ENCODE measurements at regions not wholly inside any gene's neighbourhood (a gene's known extent, or its start where the extent isn't known, plus 50 kb on each side); places are given as distances from the start of the nearest gene placed in this dataset.

- Histone ChIP-seq H3K4me1 (ENCODE audit: control extremely low read depth in 1 of 4, control insufficient read depth in 4 of 4, insufficient read depth in 4 of 4, low read length in 3 of 4) (no peaks in the 10 kb centered on the region), H3K27ac (ENCODE audit: insufficient read depth in 1 of 2, low read depth in 1 of 2, low read length in 2 of 2, poor library complexity in 1 of 2, severe bottlenecking in 2 of 2) (no peak overlapping the region), H3K36me3 (ENCODE audit: control insufficient read depth in 4 of 4, insufficient read depth in 4 of 4, low read length in 3 of 4) (no peaks in the 10 kb centered on the region), H3K27me3 (replicated peaks in 2 of 5; ENCODE audit: control insufficient read depth in 4 of 5, insufficient read depth in 5 of 5, low read length in 4 of 5) (no peaks in the 10 kb centered on the region), H3K9me3 (ENCODE audit: control extremely low read depth in 1 of 5, control insufficient read depth in 4 of 5, insufficient read depth in 2 of 5, low read depth in 1 of 5, low read length in 4 of 5) (peaks cover 0 to 5% (median 0%) of the 10 kb centered on the region in 5 experiments), H3K4me3 (ENCODE audit: control insufficient read depth in 1 of 7, extremely low read depth in 1 of 7, insufficient read depth in 4 of 7, low read depth in 2 of 7, low read length in 6 of 7) (no peak overlapping the region)
- DNase-seq = no peak
- POLR2A ChIA-PET = no interaction called here
- CTCF ChIA-PET = no interaction called here
- WGBS (ENCODE audit: insufficient coverage) = 100% methylated on average over 1 of the region's 1 CpG
These were observed 583.7 kb downstream of the SLITRK1 start for GRCh38 chr13:83298617-83299016.

- H3K4me3 ChIP-seq (ENCODE audit: control insufficient read depth in 1 of 7, extremely low read depth in 1 of 7, insufficient read depth in 4 of 7, low read depth in 2 of 7, low read length in 6 of 7) = no peak overlapping the region
- WGBS (ENCODE audit: insufficient coverage) = 87% methylated on average over 4 of the region's 8 CpGs
- H3K4me1 ChIP-seq (ENCODE audit: control extremely low read depth in 1 of 4, control insufficient read depth in 4 of 4, insufficient read depth in 4 of 4, low read length in 3 of 4) = no peaks in the 10 kb centered on the region
- peaks cover 0 to 5% (median 0%) of the 10 kb centered on the region in 5 experiments for H3K9me3 ChIP-seq (ENCODE audit: control extremely low read depth in 1 of 5, control insufficient read depth in 4 of 5, insufficient read depth in 2 of 5, low read depth in 1 of 5, low read length in 4 of 5)
- DNase-seq = no peak
- H3K36me3 ChIP-seq (ENCODE audit: control insufficient read depth in 4 of 4, insufficient read depth in 4 of 4, low read length in 3 of 4) = no peaks in the 10 kb centered on the region
- POLR2A ChIA-PET = no interaction called here
- CTCF ChIA-PET = no interaction called here
- H3K27me3 ChIP-seq (replicated peaks in 2 of 5; ENCODE audit: control insufficient read depth in 4 of 5, insufficient read depth in 5 of 5, low read length in 4 of 5) = no peaks in the 10 kb centered on the region
- H3K27ac ChIP-seq (ENCODE audit: insufficient read depth in 1 of 2, low read depth in 1 of 2, low read length in 2 of 2, poor library complexity in 1 of 2, severe bottlenecking in 2 of 2) = no peak overlapping the region
These were observed 584.5 kb downstream of the SLITRK1 start for GRCh38 chr13:83297586-83298290.

- DNase-seq = no peak
These were observed 586.6 kb downstream of the SLITRK1 start for GRCh38 chr13:83295686-83296085.

GRCh38 chr13:83286737-83287136 is 595.5 kb downstream of the SLITRK1 start:
- peak in 1 of 3 donors; percentile 14 for DNase-seq
- ChIA-PET POLR2A (no interaction called here), CTCF (no interaction called here)
- no peaks in the 10 kb centered on the region for H3K4me1 ChIP-seq (ENCODE audit: control extremely low read depth in 1 of 4, control insufficient read depth in 4 of 4, insufficient read depth in 4 of 4, low read length in 3 of 4)
- no peak overlapping the region for H3K27ac ChIP-seq (ENCODE audit: insufficient read depth in 1 of 2, low read depth in 1 of 2, low read length in 2 of 2, poor library complexity in 1 of 2, severe bottlenecking in 2 of 2)
- H3K36me3 ChIP-seq (ENCODE audit: control insufficient read depth in 4 of 4, insufficient read depth in 4 of 4, low read length in 3 of 4) = no peaks in the 10 kb centered on the region
- H3K9me3 ChIP-seq (ENCODE audit: control extremely low read depth in 1 of 5, control insufficient read depth in 4 of 5, insufficient read depth in 2 of 5, low read depth in 1 of 5, low read length in 4 of 5) = no peaks in the 10 kb centered on the region
- H3K27me3 ChIP-seq (replicated peaks in 2 of 5; ENCODE audit: control insufficient read depth in 4 of 5, insufficient read depth in 5 of 5, low read length in 4 of 5) = no peaks in the 10 kb centered on the region
- H3K4me3 ChIP-seq (ENCODE audit: control insufficient read depth in 1 of 7, extremely low read depth in 1 of 7, insufficient read depth in 4 of 7, low read depth in 2 of 7, low read length in 6 of 7) = no peak overlapping the region

More at GRCh38 chr13:83295686-83296085, 586.6 kb downstream of the SLITRK1 start:
- H3K9me3 ChIP-seq (ENCODE audit: control extremely low read depth in 1 of 5, control insufficient read depth in 4 of 5, insufficient read depth in 2 of 5, low read depth in 1 of 5, low read length in 4 of 5) = peaks cover 0 to 5% (median 0%) of the 10 kb centered on the region in 5 experiments
- H3K4me1 ChIP-seq (ENCODE audit: control extremely low read depth in 1 of 4, control insufficient read depth in 4 of 4, insufficient read depth in 4 of 4, low read length in 3 of 4) = no peaks in the 10 kb centered on the region
- H3K4me3 ChIP-seq (ENCODE audit: control insufficient read depth in 1 of 7, extremely low read depth in 1 of 7, insufficient read depth in 4 of 7, low read depth in 2 of 7, low read length in 6 of 7) = no peak overlapping the region
- H3K36me3 ChIP-seq (ENCODE audit: control insufficient read depth in 4 of 4, insufficient read depth in 4 of 4, low read length in 3 of 4) = no peaks in the 10 kb centered on the region
- H3K27me3 ChIP-seq (replicated peaks in 2 of 5; ENCODE audit: control insufficient read depth in 4 of 5, insufficient read depth in 5 of 5, low read length in 4 of 5) = no peaks in the 10 kb centered on the region
- ChIA-PET POLR2A (no interaction called here), CTCF (no interaction called here)
- H3K27ac ChIP-seq (ENCODE audit: insufficient read depth in 1 of 2, low read depth in 1 of 2, low read length in 2 of 2, poor library complexity in 1 of 2, severe bottlenecking in 2 of 2) = no peak overlapping the region

- WGBS (ENCODE audit: insufficient coverage) = 100% methylated on average over 1 of the region's 1 CpG
- no peak overlapping the region for H3K4me3 ChIP-seq (ENCODE audit: control insufficient read depth in 1 of 7, extremely low read depth in 1 of 7, insufficient read depth in 4 of 7, low read depth in 2 of 7, low read length in 6 of 7)
- H3K36me3 ChIP-seq (ENCODE audit: control insufficient read depth in 4 of 4, insufficient read depth in 4 of 4, low read length in 3 of 4) = no peaks in the 10 kb centered on the region
- H3K4me1 ChIP-seq (ENCODE audit: control extremely low read depth in 1 of 4, control insufficient read depth in 4 of 4, insufficient read depth in 4 of 4, low read length in 3 of 4) = no peaks in the 10 kb centered on the region
- H3K27me3 ChIP-seq (replicated peaks in 2 of 5; ENCODE audit: control insufficient read depth in 4 of 5, insufficient read depth in 5 of 5, low read length in 4 of 5) = no peaks in the 10 kb centered on the region
- H3K9me3 ChIP-seq (ENCODE audit: control extremely low read depth in 1 of 5, control insufficient read depth in 4 of 5, insufficient read depth in 2 of 5, low read depth in 1 of 5, low read length in 4 of 5) = peaks cover 0 to 2% (median 0%) of the 10 kb centered on the region in 5 experiments
- ChIA-PET POLR2A (no interaction called here), CTCF (no interaction called here)
- no peak for DNase-seq
- no peak overlapping the region for H3K27ac ChIP-seq (ENCODE audit: insufficient read depth in 1 of 2, low read depth in 1 of 2, low read length in 2 of 2, poor library complexity in 1 of 2, severe bottlenecking in 2 of 2)
These were observed 600.6 kb downstream of the SLITRK1 start for GRCh38 chr13:83281654-83282053.

- Histone ChIP-seq H3K9me3 (ENCODE audit: control extremely low read depth in 1 of 5, control insufficient read depth in 4 of 5, insufficient read depth in 2 of 5, low read depth in 1 of 5, low read length in 4 of 5) (peaks cover 0 to 2% (median 0%) of the 10 kb centered on the region in 5 experiments), H3K4me1 (ENCODE audit: control extremely low read depth in 1 of 4, control insufficient read depth in 4 of 4, insufficient read depth in 4 of 4, low read length in 3 of 4) (no peaks in the 10 kb centered on the region), H3K27me3 (replicated peaks in 2 of 5; ENCODE audit: control insufficient read depth in 4 of 5, insufficient read depth in 5 of 5, low read length in 4 of 5) (no peaks in the 10 kb centered on the region), H3K4me3 (ENCODE audit: control insufficient read depth in 1 of 7, extremely low read depth in 1 of 7, insufficient read depth in 4 of 7, low read depth in 2 of 7, low read length in 6 of 7) (no peak overlapping the region), H3K27ac (ENCODE audit: insufficient read depth in 1 of 2, low read depth in 1 of 2, low read length in 2 of 2, poor library complexity in 1 of 2, severe bottlenecking in 2 of 2) (no peak overlapping the region), H3K36me3 (ENCODE audit: control insufficient read depth in 4 of 4, insufficient read depth in 4 of 4, low read length in 3 of 4) (no peaks in the 10 kb centered on the region)
- CTCF ChIA-PET = no interaction called here
- no peak for DNase-seq
- POLR2A ChIA-PET = no interaction called here
These were observed 607.6 kb downstream of the SLITRK1 start for GRCh38 chr13:83274679-83275078.

- POLR2A ChIA-PET = interaction anchor here (0.7 kb wide), 1 partner anchor 17 kb away, joined by 3 read pairs; no protein-coding TSS in a partner anchor
- CTCF ChIA-PET = no interaction called here
- Histone ChIP-seq H3K27ac (ENCODE audit: insufficient read depth in 1 of 2, low read depth in 1 of 2, low read length in 2 of 2, poor library complexity in 1 of 2, severe bottlenecking in 2 of 2) (no peak overlapping the region), H3K4me3 (ENCODE audit: control insufficient read depth in 1 of 7, extremely low read depth in 1 of 7, insufficient read depth in 4 of 7, low read depth in 2 of 7, low read length in 6 of 7) (no peak overlapping the region), H3K36me3 (ENCODE audit: control insufficient read depth in 4 of 4, insufficient read depth in 4 of 4, low read length in 3 of 4) (no peaks in the 10 kb centered on the region), H3K9me3 (ENCODE audit: control extremely low read depth in 1 of 5, control insufficient read depth in 4 of 5, insufficient read depth in 2 of 5, low read depth in 1 of 5, low read length in 4 of 5) (peaks cover 0 to 2% (median 0%) of the 10 kb centered on the region in 5 experiments), H3K27me3 (replicated peaks in 2 of 5; ENCODE audit: control insufficient read depth in 4 of 5, insufficient read depth in 5 of 5, low read length in 4 of 5) (no peaks in the 10 kb centered on the region), H3K4me1 (ENCODE audit: control extremely low read depth in 1 of 4, control insufficient read depth in 4 of 4, insufficient read depth in 4 of 4, low read length in 3 of 4) (no peaks in the 10 kb centered on the region)
- DNase-seq = no peak
- WGBS (ENCODE audit: insufficient coverage) = 100% methylated on average over 1 of the region's 1 CpG
These were observed 609.5 kb downstream of the SLITRK1 start for GRCh38 chr13:83272652-83273240.

Data from common myeloid progenitor, CD34-positive (primary cell).